Activated CD8-positive, alpha-beta T cell treated with anti-CD3 and anti-CD28 coated beads for 36 hours (primary cell): ENCODE measurements at regions not wholly inside any gene's neighbourhood (a gene's known extent, or its start where the extent isn't known, plus 50 kb on each side); places are given as distances from the start of the nearest gene placed in this dataset.

Source experiments
- ATAC-seq: fragments of 200-7000 bp; cut with Tn5 transposase; one replicate; pipeline ENCODE4 v1.10.0; 2021; ENCODE audit warnings: mild to moderate bottlenecking, moderate library complexity
- CTCF ChIA-PET: fragments of 350-600 bp; sonication (Branson Sonifier 250); formaldehyde crosslinking; loops from one replicate; lab custom pipeline; 2021; ENCODE audit warnings: antibody characterized with exemption; lab: Charles Lee
- POLR2A ChIA-PET: fragments of 350-600 bp; sonication (Branson Sonifier 250); formaldehyde crosslinking; loops from one replicate; lab custom pipeline; 2021; ENCODE audit warnings: antibody characterized with exemption; lab: Charles Lee
- DNase-seq: peaks from one replicate; pipeline ENCODE4 v3.0.0-alpha.2; 2020
- H3K27ac Mint-ChIP-seq: one replicate; pipeline ENCODE4 v1.8.0; 2021; ENCODE audit warnings: mild to moderate bottlenecking, mixed read lengths
- H3K27me3 Mint-ChIP-seq: one replicate; pipeline ENCODE4 v1.8.0; 2021; ENCODE audit warnings: mixed read lengths
- H3K36me3 Mint-ChIP-seq: one replicate; pipeline ENCODE4 v1.8.0; 2021; ENCODE audit warnings: low read depth, mixed read lengths
- H3K4me1 Mint-ChIP-seq: one replicate; pipeline ENCODE4 v1.8.0; 2021; ENCODE audit warnings: low read depth, mixed read lengths
- H3K4me3 Mint-ChIP-seq: one replicate; pipeline ENCODE4 v1.8.0; 2021; ENCODE audit warnings: mild to moderate bottlenecking, moderate library complexity, mixed read lengths
- H3K9me3 Mint-ChIP-seq: one replicate; pipeline ENCODE4 v1.8.0; 2021; ENCODE audit warnings: mixed read lengths
- intact Hi-C: fragments of 100-400 bp; cut with micrococcal nuclease; formaldehyde crosslinking; loops from one replicate; pipeline ENCODE4 v1.10.0; 2022
- TF ChIP-seq, protein P1 (sequence below): fragments of 200-600 bp; IDR thresholded peaks from one replicate; pipeline ENCODE4 v1.8.0; 2022; ENCODE audit warnings: antibody characterized with exemption, mild to moderate bottlenecking

GRCh38 chr18:67200665-67201064 lies 315.9 kb downstream of the DSEL start:
- DNase-seq: no peak
- Mint-ChIP-seq H3K36me3 (no peaks in the 10 kb centered on the region), H3K27ac (no peak overlapping the region), H3K9me3 (no peaks in the 10 kb centered on the region), H3K4me1 (no peaks in the 10 kb centered on the region), H3K4me3 (no peak overlapping the region), H3K27me3 (peaks cover 7% of the 10 kb centered on the region)
- intact Hi-C loops: loop anchor here (2.0 kb wide), 1 partner anchor 96 kb away; no protein-coding TSS in a partner anchor
- ChIA-PET POLR2A (no interaction called here), CTCF (interaction anchor here (0.6 to 1.0 kb wide), 5 partner anchors 9 to 629 kb away, joined by 3 to 7 read pairs (median 5); no protein-coding TSS in a partner anchor)
- no peak for ATAC-seq
- TF ChIP-seq, protein P1, sequence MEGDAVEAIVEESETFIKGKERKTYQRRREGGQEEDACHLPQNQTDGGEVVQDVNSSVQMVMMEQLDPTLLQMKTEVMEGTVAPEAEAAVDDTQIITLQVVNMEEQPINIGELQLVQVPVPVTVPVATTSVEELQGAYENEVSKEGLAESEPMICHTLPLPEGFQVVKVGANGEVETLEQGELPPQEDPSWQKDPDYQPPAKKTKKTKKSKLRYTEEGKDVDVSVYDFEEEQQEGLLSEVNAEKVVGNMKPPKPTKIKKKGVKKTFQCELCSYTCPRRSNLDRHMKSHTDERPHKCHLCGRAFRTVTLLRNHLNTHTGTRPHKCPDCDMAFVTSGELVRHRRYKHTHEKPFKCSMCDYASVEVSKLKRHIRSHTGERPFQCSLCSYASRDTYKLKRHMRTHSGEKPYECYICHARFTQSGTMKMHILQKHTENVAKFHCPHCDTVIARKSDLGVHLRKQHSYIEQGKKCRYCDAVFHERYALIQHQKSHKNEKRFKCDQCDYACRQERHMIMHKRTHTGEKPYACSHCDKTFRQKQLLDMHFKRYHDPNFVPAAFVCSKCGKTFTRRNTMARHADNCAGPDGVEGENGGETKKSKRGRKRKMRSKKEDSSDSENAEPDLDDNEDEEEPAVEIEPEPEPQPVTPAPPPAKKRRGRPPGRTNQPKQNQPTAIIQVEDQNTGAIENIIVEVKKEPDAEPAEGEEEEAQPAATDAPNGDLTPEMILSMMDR: no peak

- TF ChIP-seq, protein P1: peak; percentile 60
- DNase-seq (no peak), ATAC-seq (peak; percentile 83)
- intact Hi-C loops: loop anchor here (2.0 kb wide), 1 partner anchor 95 kb away; no protein-coding TSS in a partner anchor
- no peaks in the 10 kb centered on the region for H3K4me1 Mint-ChIP-seq
- POLR2A ChIA-PET: no interaction called here
- peaks cover 7% of the 10 kb centered on the region for H3K27me3 Mint-ChIP-seq
- H3K9me3 Mint-ChIP-seq: no peaks in the 10 kb centered on the region
- H3K4me3 Mint-ChIP-seq: no peak overlapping the region
- CTCF ChIA-PET: interaction anchor here (0.6 to 2.9 kb wide), 6 partner anchors 10 to 628 kb away, joined by 3 to 25 read pairs (median 6); no protein-coding TSS in a partner anchor
- no peak overlapping the region for H3K27ac Mint-ChIP-seq
- no peaks in the 10 kb centered on the region for H3K36me3 Mint-ChIP-seq
Observed at GRCh38 chr18:67199993-67200617, 316.4 kb downstream of the DSEL start.

DNA sequence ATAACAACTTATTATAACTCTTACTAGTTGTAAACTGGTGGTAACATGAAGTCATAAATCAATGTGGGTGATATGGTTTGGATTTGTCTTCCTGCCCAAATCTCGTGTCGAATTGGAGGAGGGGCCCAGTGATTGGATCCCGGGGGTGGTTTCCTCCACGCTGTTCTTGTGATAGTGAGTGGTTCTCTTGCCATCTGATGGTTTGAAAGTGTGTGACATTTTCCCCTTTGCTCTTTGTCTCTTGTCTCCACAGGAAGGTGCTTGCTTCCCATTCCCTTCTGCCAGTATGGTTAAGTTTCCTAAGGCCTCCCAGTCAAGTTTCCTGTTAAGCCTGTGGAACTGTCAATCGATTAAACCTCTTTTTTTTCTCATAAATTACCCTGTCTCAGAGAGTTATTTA lies 321.6 kb downstream of the DSEL start:
- intact Hi-C loops: no loop called here
- TF ChIP-seq, protein P1: no peak
- ATAC-seq (peak; percentile 45), DNase-seq (peak; percentile 8)
- H3K27me3 Mint-ChIP-seq: peaks cover 5% of the 10 kb centered on the region
- no peak overlapping the region for H3K27ac Mint-ChIP-seq
- ChIA-PET CTCF (no interaction called here), POLR2A (no interaction called here)
- no peaks in the 10 kb centered on the region for H3K4me1 Mint-ChIP-seq
- no peaks in the 10 kb centered on the region for H3K9me3 Mint-ChIP-seq
- H3K36me3 Mint-ChIP-seq: no peaks in the 10 kb centered on the region
- no peak overlapping the region for H3K4me3 Mint-ChIP-seq

- intact Hi-C loops: no loop called here
- Mint-ChIP-seq H3K4me1 (no peaks in the 10 kb centered on the region), H3K36me3 (no peaks in the 10 kb centered on the region), H3K27me3 (peaks cover 1% of the 10 kb centered on the region), H3K27ac (no peak overlapping the region), H3K4me3 (no peak overlapping the region), H3K9me3 (no peaks in the 10 kb centered on the region)
- POLR2A ChIA-PET: no interaction called here
- DNase-seq: no peak
- CTCF ChIA-PET: no interaction called here
- no peak for ATAC-seq
- TF ChIP-seq, protein P1: no peak
Observed at GRCh38 chr18:67192535-67192934, 324.0 kb downstream of the DSEL start.

GRCh38 chr18:67183398-67183797 lies 333.1 kb downstream of the DSEL start:
- H3K9me3 Mint-ChIP-seq: no peaks in the 10 kb centered on the region
- ATAC-seq (no peak), DNase-seq (no peak)
- no peak overlapping the region for H3K4me3 Mint-ChIP-seq
- H3K4me1 Mint-ChIP-seq: no peaks in the 10 kb centered on the region
- intact Hi-C loops: no loop called here
- TF ChIP-seq, protein P1: no peak
- peaks cover 1% of the 10 kb centered on the region for H3K27me3 Mint-ChIP-seq
- H3K27ac Mint-ChIP-seq: no peak overlapping the region
- no peaks in the 10 kb centered on the region for H3K36me3 Mint-ChIP-seq
- POLR2A ChIA-PET: no interaction called here
- CTCF ChIA-PET: no interaction called here
